Vagina (tissue), 2 donors: ENCODE measurements at regions not wholly inside any gene's neighbourhood (a gene's known extent, or its start where the extent isn't known, plus 50 kb on each side); places are given as distances from the start of the nearest gene placed in this dataset.

Experiments used
- CTCF ChIP-seq, 3 experiments: fragments of 450-650 bp in 2 of 3; fragments of 200-600 bp in 1 of 3; sonication (generic) in 1 of 3; IDR thresholded peaks; one replicate each; pipeline ENCODE4 v1.5.1; 2017 to 2019; ENCODE audit warnings: antibody characterized with exemption in 3 of 3, mild to moderate bottlenecking in 2 of 3, moderate library complexity in 2 of 3
- POLR2A ChIP-seq, 2 donors: fragments of 450-650 bp; IDR thresholded peaks; one replicate each; pipeline ENCODE4 v1.6.1; 2017; ENCODE audit warnings: antibody characterized with exemption in 2 of 2, mild to moderate bottlenecking in 2 of 2, moderate library complexity in 2 of 2
- POLR2AphosphoS5 ChIP-seq, 2 donors: sonication (generic); formaldehyde crosslinking; IDR thresholded peaks; one replicate each; pipeline ENCODE4 v1.9.0; 2017; ENCODE audit warnings: antibody characterized with exemption in 2 of 2, mild to moderate bottlenecking in 2 of 2, low read depth in 1 of 2; ENCODE audit not compliant: insufficient read depth in 1 of 2

- TF ChIP-seq CTCF (IDR thresholded peaks at IDR 0.05): no peak
- TF ChIP-seq POLR2AphosphoS5 (IDR thresholded peaks at IDR 0.05; ENCODE audit: insufficient read depth in 1 of 2, low read depth in 1 of 2): no peak
- no peak for TF ChIP-seq POLR2A (IDR thresholded peaks at IDR 0.05)
Measured at GRCh38 chr7:24502135-24502488, 71.1 kb upstream of the PALS2 start.
